Fibroblast of lung (primary cell): ENCODE measurements at regions not wholly inside any gene's neighbourhood (a gene's known extent, or its start where the extent isn't known, plus 50 kb on each side); places are given as distances from the start of the nearest gene placed in this dataset.

Experiments used
- DNase-seq, 2 donors: peaks; one replicate each; pipeline versions ENCODE4 v3.0.0 to v3.0.0-alpha.2; 2010; ENCODE audit warnings: low read depth in 2 of 2
- H2AFZ ChIP-seq: 2 replicates; pipeline ENCODE4 v1.5.1; 2012; ENCODE audit warnings: low read length, control low read depth, inconsistent platforms
- H3K27ac ChIP-seq: 2 replicates; pipeline ENCODE4 v1.5.1; 2011; ENCODE audit warnings: low read length, control low read depth; ENCODE audit not compliant: insufficient read depth
- H3K27me3 ChIP-seq: 2 replicates; pipeline ENCODE4 v1.5.1; 2011; ENCODE audit warnings: mild to moderate bottlenecking, low read length; ENCODE audit not compliant: control insufficient read depth, insufficient read depth
- H3K36me3 ChIP-seq: 2 replicates; pipeline ENCODE4 v1.5.1; 2011; ENCODE audit warnings: low read length; ENCODE audit not compliant: control insufficient read depth, insufficient read depth
- H3K4me1 ChIP-seq: 2 replicates; pipeline ENCODE4 v1.5.1; 2011; ENCODE audit warnings: low read length; ENCODE audit not compliant: control insufficient read depth, insufficient read depth; ENCODE audit errors: extremely low read depth
- H3K4me2 ChIP-seq: 2 replicates; pipeline ENCODE4 v1.5.1; 2011; ENCODE audit warnings: low read length, control low read depth; ENCODE audit not compliant: insufficient read depth; ENCODE audit errors: extremely low read depth
- H3K4me3 ChIP-seq, 4 experiments: fragments of 200-600 bp in 1 of 4; sonication (generic) in 1 of 4; replicated peaks in 1 of 4; 2 replicates each; pipeline ENCODE4 v1.5.1; 2011 to 2016; ENCODE audit warnings: low read length in 4 of 4, low read depth in 3 of 4, mild to moderate bottlenecking in 3 of 4, control low read depth in 2 of 4, inconsistent platforms in 1 of 4, mixed read lengths in 1 of 4; ENCODE audit not compliant: insufficient read depth in 1 of 4; ENCODE audit errors: control extremely low read depth in 1 of 4
- H3K79me2 ChIP-seq: 2 replicates; pipeline ENCODE4 v1.5.1; 2012; ENCODE audit warnings: mild to moderate bottlenecking, low read length, inconsistent platforms; ENCODE audit not compliant: control insufficient read depth, insufficient read depth
- H3K9ac ChIP-seq: 2 replicates; pipeline ENCODE4 v1.5.1; 2011; ENCODE audit warnings: mild to moderate bottlenecking, low read length, control low read depth; ENCODE audit not compliant: insufficient read depth
- H3K9me3 ChIP-seq: 2 replicates; pipeline ENCODE4 v1.5.1; 2012; ENCODE audit warnings: low read depth, low read length; ENCODE audit not compliant: control insufficient read depth, insufficient read depth
- H4K20me1 ChIP-seq: 2 replicates; pipeline ENCODE4 v1.5.1; 2011; ENCODE audit warnings: low read length; ENCODE audit not compliant: control insufficient read depth, insufficient read depth; ENCODE audit errors: extremely low read depth
- EZH2 ChIP-seq: IDR thresholded peaks from 2 replicates; pipeline ENCODE4 v1.5.1; 2012; ENCODE audit warnings: low read length, control low read depth, mild to moderate bottlenecking; ENCODE audit errors: missing control alignments
- TF ChIP-seq, protein P1 (sequence below), 2 donors: IDR thresholded peaks in 1 of 2; conservative IDR thresholded peaks in 1 of 2; 1 replicate in 1 of 2; 2 replicates in 1 of 2; pipeline ENCODE4 v1.5.1; 2011 to 2012; ENCODE audit warnings: low read length in 2 of 2, control low read depth in 1 of 2, inconsistent platforms in 1 of 2, low read depth in 1 of 2, mild to moderate bottlenecking in 1 of 2

DNA sequence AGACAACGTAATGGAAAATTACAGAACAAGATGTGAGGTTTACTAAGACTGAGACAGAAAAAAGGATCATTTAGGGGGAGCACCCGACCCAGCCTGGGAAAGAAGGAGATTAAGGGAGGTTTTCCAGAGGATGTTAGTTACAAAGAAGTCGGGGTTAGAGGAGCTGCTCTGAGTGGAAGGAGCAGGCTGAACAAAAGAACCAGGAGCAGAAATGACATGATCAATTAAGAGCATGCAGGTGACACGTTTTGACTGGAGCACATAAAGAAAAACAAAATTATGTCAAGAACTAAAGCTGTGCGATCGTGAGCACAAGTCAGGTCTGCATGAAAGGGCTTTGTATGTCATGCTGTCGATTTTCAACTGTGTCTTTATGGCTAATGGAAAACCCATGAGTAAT lies 417.3 kb upstream of the MARCKS start:
- no peak for TF ChIP-seq EZH2
- TF ChIP-seq, protein P1, sequence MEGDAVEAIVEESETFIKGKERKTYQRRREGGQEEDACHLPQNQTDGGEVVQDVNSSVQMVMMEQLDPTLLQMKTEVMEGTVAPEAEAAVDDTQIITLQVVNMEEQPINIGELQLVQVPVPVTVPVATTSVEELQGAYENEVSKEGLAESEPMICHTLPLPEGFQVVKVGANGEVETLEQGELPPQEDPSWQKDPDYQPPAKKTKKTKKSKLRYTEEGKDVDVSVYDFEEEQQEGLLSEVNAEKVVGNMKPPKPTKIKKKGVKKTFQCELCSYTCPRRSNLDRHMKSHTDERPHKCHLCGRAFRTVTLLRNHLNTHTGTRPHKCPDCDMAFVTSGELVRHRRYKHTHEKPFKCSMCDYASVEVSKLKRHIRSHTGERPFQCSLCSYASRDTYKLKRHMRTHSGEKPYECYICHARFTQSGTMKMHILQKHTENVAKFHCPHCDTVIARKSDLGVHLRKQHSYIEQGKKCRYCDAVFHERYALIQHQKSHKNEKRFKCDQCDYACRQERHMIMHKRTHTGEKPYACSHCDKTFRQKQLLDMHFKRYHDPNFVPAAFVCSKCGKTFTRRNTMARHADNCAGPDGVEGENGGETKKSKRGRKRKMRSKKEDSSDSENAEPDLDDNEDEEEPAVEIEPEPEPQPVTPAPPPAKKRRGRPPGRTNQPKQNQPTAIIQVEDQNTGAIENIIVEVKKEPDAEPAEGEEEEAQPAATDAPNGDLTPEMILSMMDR (conservative IDR thresholded peaks at IDR 0.05 in 1 of 2, IDR thresholded peaks at IDR 0.05 in 1 of 2; ENCODE audit: low read depth in 1 of 2, low read length in 2 of 2) = no peak
- Histone ChIP-seq H2AFZ (no peak overlapping the region), H3K4me2 (no peak overlapping the region), H3K4me1 (no peaks in the 10 kb centered on the region), H3K9ac (no peak overlapping the region), H3K4me3 (no peak overlapping the region), H4K20me1 (no peaks in the 10 kb centered on the region), H3K36me3 (no peaks in the 10 kb centered on the region), H3K79me2 (no peaks in the 10 kb centered on the region), H3K27ac (no peak overlapping the region), H3K27me3 (no peaks in the 10 kb centered on the region), H3K9me3 (no peaks in the 10 kb centered on the region)
- no peak for DNase-seq

DNA sequence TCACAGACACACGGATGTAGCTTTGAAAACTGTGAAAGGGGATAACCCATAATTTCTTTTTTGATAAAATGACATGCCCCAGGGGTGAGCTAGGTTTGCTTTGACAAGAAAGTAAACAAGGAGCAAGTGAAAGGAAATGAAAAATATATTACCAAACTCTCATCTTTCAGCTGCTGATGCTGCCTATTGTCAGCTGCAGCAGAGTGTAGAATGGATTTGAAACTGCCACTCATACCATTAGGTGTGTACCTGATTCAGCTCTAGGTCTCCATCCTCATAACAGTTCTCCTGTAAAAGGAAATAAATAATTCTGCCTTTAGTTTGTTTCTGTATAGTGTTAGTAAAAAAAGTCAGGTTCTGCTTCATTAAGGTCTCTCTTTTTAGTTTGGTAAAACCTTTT lies 415.1 kb upstream of the MARCKS start:
- Histone ChIP-seq H2AFZ (no peak overlapping the region), H4K20me1 (no peaks in the 10 kb centered on the region), H3K27me3 (no peaks in the 10 kb centered on the region), H3K4me1 (peaks cover 2% of the 10 kb centered on the region), H3K36me3 (no peaks in the 10 kb centered on the region), H3K9ac (no peak overlapping the region), H3K4me2 (no peak overlapping the region), H3K27ac (no peak overlapping the region), H3K79me2 (no peaks in the 10 kb centered on the region), H3K4me3 (no peak overlapping the region), H3K9me3 (no peaks in the 10 kb centered on the region)
- TF ChIP-seq, protein P1 (conservative IDR thresholded peaks at IDR 0.05 in 1 of 2, IDR thresholded peaks at IDR 0.05 in 1 of 2; ENCODE audit: low read depth in 1 of 2, low read length in 2 of 2) = no peak
- no peak for TF ChIP-seq EZH2
- DNase-seq = no peak

- Histone ChIP-seq H3K9ac (no peak overlapping the region), H3K4me3 (no peak overlapping the region), H3K9me3 (no peaks in the 10 kb centered on the region), H4K20me1 (no peaks in the 10 kb centered on the region), H3K4me2 (no peak overlapping the region), H3K27me3 (no peaks in the 10 kb centered on the region), H2AFZ (no peak overlapping the region), H3K4me1 (peaks cover 25% of the 10 kb centered on the region), H3K79me2 (no peaks in the 10 kb centered on the region), H3K27ac (no peak overlapping the region), H3K36me3 (no peaks in the 10 kb centered on the region)
- no peak for TF ChIP-seq EZH2
- TF ChIP-seq, protein P1 (conservative IDR thresholded peaks at IDR 0.05 in 1 of 2, IDR thresholded peaks at IDR 0.05 in 1 of 2; ENCODE audit: low read depth in 1 of 2, low read length in 2 of 2) = no peak
- no peak for DNase-seq
Observed at GRCh38 chr6:113445201-113445600, 411.9 kb upstream of the MARCKS start.
